Esophagus muscularis mucosa (tissue), 4 donors: ENCODE measurements at regions not wholly inside any gene's neighbourhood (a gene's known extent, or its start where the extent isn't known, plus 50 kb on each side); places are given as distances from the start of the nearest gene placed in this dataset.

Source experiments
- DNase-seq: peaks from one replicate; pipeline ENCODE4 v3.0.0-alpha.2; 2017; ENCODE audit errors: extremely low spot score
- H3K27ac ChIP-seq, 4 donors: fragments of 200-600 bp; sonication (generic); replicated peaks in 1 of 4; 1 replicate in 3 of 4; 2 replicates in 1 of 4; pipeline ENCODE4 v1.5.1; 2016 to 2019; ENCODE audit warnings: mild to moderate bottlenecking in 1 of 4
- H3K27me3 ChIP-seq, 4 donors: fragments of 200-600 bp; sonication (generic); one replicate each; pipeline versions ENCODE4 v1.5.1 to v1.6.0; 2016 to 2019
- H3K36me3 ChIP-seq, 4 donors: fragments of 200-600 bp; sonication (generic); one replicate each; pipeline ENCODE4 v1.5.1; 2016 to 2019
- H3K4me1 ChIP-seq, 4 donors: fragments of 200-600 bp; sonication (generic); one replicate each; pipeline ENCODE4 v1.5.1; 2016 to 2019
- H3K4me3 ChIP-seq, 4 donors: fragments of 200-600 bp; sonication (generic); 1 replicate in 2 of 4; 2 replicates in 2 of 4; pipeline ENCODE4 v1.5.1; 2016 to 2019; ENCODE audit warnings: mild to moderate bottlenecking in 4 of 4, moderate library complexity in 1 of 4
- H3K9me3 ChIP-seq, 4 donors: fragments of 200-600 bp; sonication (generic); 1 replicate in 3 of 4; 2 replicates in 1 of 4; pipeline ENCODE4 v1.5.1; 2016 to 2019
- CTCF ChIP-seq, 3 experiments: fragments of 200-600 bp in 2 of 3; fragments of 450-650 bp in 1 of 3; sonication (generic) in 2 of 3; IDR thresholded peaks; one replicate each; pipeline ENCODE4 v1.5.1; 2017 to 2019; ENCODE audit warnings: antibody characterized with exemption in 3 of 3, mild to moderate bottlenecking in 2 of 3, moderate library complexity in 1 of 3
- EP300 ChIP-seq: sonication (generic); formaldehyde crosslinking; IDR thresholded peaks from one replicate; pipeline ENCODE4 v1.6.1; 2017; ENCODE audit warnings: antibody characterized with exemption
- POLR2A ChIP-seq: fragments of 450-650 bp; IDR thresholded peaks from one replicate; pipeline ENCODE4 v1.6.1; 2017; ENCODE audit warnings: antibody characterized with exemption, moderate library complexity, mild to moderate bottlenecking, low read depth
- POLR2AphosphoS5 ChIP-seq, 2 donors: sonication (generic); formaldehyde crosslinking; IDR thresholded peaks; one replicate each; pipeline ENCODE4 v1.6.1; 2017; ENCODE audit warnings: antibody characterized with exemption in 2 of 2
- WGBS: methylation state at CpG from one replicate; pipeline ENCODE4 v1.1.5; 2018; 5-methylcytosine and 5-hydroxymethylcytosine counted together
- intact Hi-C: fragments of 100-400 bp; cut with DNase I; formaldehyde crosslinking; loops from one replicate; pipeline ENCODE4 v1.15.1; 2023

DNA sequence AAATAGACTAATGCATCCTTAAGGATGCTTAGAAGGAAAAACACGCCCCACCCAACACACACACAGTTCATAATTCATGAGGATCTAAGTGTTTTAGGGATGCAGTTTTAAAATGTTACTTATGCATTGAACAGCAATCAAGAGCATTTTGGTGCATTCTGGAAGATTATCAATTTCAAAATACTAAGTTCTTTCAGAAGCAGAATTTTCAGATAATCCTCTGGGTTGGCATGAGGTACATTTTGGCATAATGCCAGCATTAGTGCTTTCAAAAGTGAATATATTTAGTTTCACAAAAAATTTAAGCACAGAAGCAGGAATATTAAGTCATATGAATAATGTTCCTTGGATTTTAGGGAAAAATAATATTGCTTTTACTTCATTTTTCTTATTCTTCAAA, 937.1 kb downstream of the REEP3 start:
- H3K36me3 ChIP-seq = no peaks in the 10 kb centered on the region
- DNase-seq = no peak
- H3K27ac ChIP-seq = no peak overlapping the region
- 88% methylated on average over 1 of the region's 1 CpG for WGBS
- no peak for TF ChIP-seq POLR2AphosphoS5 (IDR thresholded peaks at IDR 0.05)
- TF ChIP-seq EP300 = no peak
- TF ChIP-seq POLR2A = no peak
- no peak for TF ChIP-seq CTCF (IDR thresholded peaks at IDR 0.05)
- no peak overlapping the region for H3K4me3 ChIP-seq
- no peaks in the 10 kb centered on the region for H3K9me3 ChIP-seq
- intact Hi-C loops = no loop called here
- H3K27me3 ChIP-seq = no peaks in the 10 kb centered on the region
- no peaks in the 10 kb centered on the region for H3K4me1 ChIP-seq

- Histone ChIP-seq H3K27ac (no peak overlapping the region), H3K4me1 (no peaks in the 10 kb centered on the region), H3K27me3 (no peaks in the 10 kb centered on the region), H3K9me3 (peaks cover 0 to 7% (median 0%) of the 10 kb centered on the region in 4 donors), H3K4me3 (no peak overlapping the region), H3K36me3 (no peaks in the 10 kb centered on the region)
- no peak for TF ChIP-seq CTCF (IDR thresholded peaks at IDR 0.05)
- no peak for TF ChIP-seq EP300
- TF ChIP-seq POLR2AphosphoS5 (IDR thresholded peaks at IDR 0.05) = no peak
- no peak for TF ChIP-seq POLR2A
- intact Hi-C loops = no loop called here
- no peak for DNase-seq
- WGBS = 61% methylated on average over 1 of the region's 1 CpG
Observed at GRCh38 chr10:64463406-64463805, 942.2 kb downstream of the REEP3 start.

- WGBS = 72% methylated on average over 2 of the region's 2 CpGs
- Histone ChIP-seq H3K36me3 (no peaks in the 10 kb centered on the region), H3K4me3 (no peak overlapping the region), H3K4me1 (no peaks in the 10 kb centered on the region), H3K27me3 (no peaks in the 10 kb centered on the region), H3K27ac (no peak overlapping the region), H3K9me3 (peaks cover 0 to 7% (median 0%) of the 10 kb centered on the region in 4 donors)
- no peak for DNase-seq
- TF ChIP-seq POLR2A (no peak), POLR2AphosphoS5 (IDR thresholded peaks at IDR 0.05) (no peak), EP300 (no peak), CTCF (IDR thresholded peaks at IDR 0.05) (no peak)
- intact Hi-C loops = no loop called here
Observed at GRCh38 chr10:64465653-64466052, 944.5 kb downstream of the REEP3 start.

- intact Hi-C loops = no loop called here
- Histone ChIP-seq H3K36me3 (no peaks in the 10 kb centered on the region), H3K27me3 (no peaks in the 10 kb centered on the region), H3K4me1 (no peaks in the 10 kb centered on the region), H3K9me3 (peaks cover 0 to 9% (median 0%) of the 10 kb centered on the region in 4 donors), H3K4me3 (no peak overlapping the region), H3K27ac (no peak overlapping the region)
- TF ChIP-seq EP300 (no peak), CTCF (IDR thresholded peaks at IDR 0.05) (no peak), POLR2A (no peak), POLR2AphosphoS5 (IDR thresholded peaks at IDR 0.05) (no peak)
- 83% methylated on average over 2 of the region's 2 CpGs for WGBS
- no peak for DNase-seq
Observed at GRCh38 chr10:64468219-64468618, 947.0 kb downstream of the REEP3 start.

- no peak overlapping the region for H3K27ac ChIP-seq
- intact Hi-C loops = no loop called here
- H3K9me3 ChIP-seq = peaks cover 0 to 4% (median 2%) of the 10 kb centered on the region in 4 donors
- H3K27me3 ChIP-seq = no peaks in the 10 kb centered on the region
- H3K36me3 ChIP-seq = no peaks in the 10 kb centered on the region
- no peak overlapping the region for H3K4me3 ChIP-seq
- no peaks in the 10 kb centered on the region for H3K4me1 ChIP-seq
- DNase-seq = no peak
- TF ChIP-seq CTCF (IDR thresholded peaks at IDR 0.05) = no peak
Observed at GRCh38 chr10:64476506-64476905, 955.3 kb downstream of the REEP3 start.
